SU-DHL-6 (cell line): ENCODE measurements at regions not wholly inside any gene's neighbourhood (a gene's known extent, or its start where the extent isn't known, plus 50 kb on each side); places are given as distances from the start of the nearest gene placed in this dataset.

Experiments
- H2AFZ ChIP-seq: fragments of 200-600 bp; sonication (generic); 2 replicates; pipeline ENCODE4 v1.6.1; 2014; ENCODE audit warnings: low read depth, mild to moderate bottlenecking, moderate library complexity, mixed read lengths, antibody characterized with exemption, low read length; ENCODE audit not compliant: severe bottlenecking
- H3F3A ChIP-seq: fragments of 200-600 bp; shearing (Covaris generic); 2 replicates; pipeline ENCODE4 v1.6.0; 2016; ENCODE audit warnings: antibody characterized with exemption, mild to moderate bottlenecking; ENCODE audit not compliant: insufficient read depth
- H3K27ac ChIP-seq: fragments of 200-600 bp; sonication (generic); 2 replicates; pipeline ENCODE4 v1.5.1; 2016; ENCODE audit warnings: low read depth, mild to moderate bottlenecking, low read length, moderate library complexity, mixed read lengths
- H3K27me3 ChIP-seq: fragments of 200-600 bp; sonication (generic), shearing (Covaris generic); 2 replicates; pipeline ENCODE4 v1.6.0; 2014; ENCODE audit warnings: mild to moderate bottlenecking, low read length
- H3K36me3 ChIP-seq: fragments of 200-600 bp; sonication (generic); 2 replicates; pipeline ENCODE4 v1.6.1; 2014; ENCODE audit warnings: mild to moderate bottlenecking, low read length, mixed read lengths
- H3K4me2 ChIP-seq: fragments of 300-600, 200-600 bp; shearing (Covaris generic), sonication (generic); 2 replicates; pipeline ENCODE4 v1.6.0; 2014; ENCODE audit warnings: low read length, low read depth, mild to moderate bottlenecking; ENCODE audit not compliant: poor library complexity, severe bottlenecking
- H3K4me3 ChIP-seq: fragments of 200-600 bp; sonication (generic); 2 replicates; pipeline ENCODE4 v1.5.1; 2014; ENCODE audit warnings: antibody characterized with exemption, low read length, mild to moderate bottlenecking, mixed read lengths; ENCODE audit not compliant: insufficient read depth, poor library complexity, severe bottlenecking
- H3K79me2 ChIP-seq: fragments of 200-600 bp; sonication (generic); 2 replicates; pipeline ENCODE4 v1.6.1; 2014; ENCODE audit warnings: mild to moderate bottlenecking, low read length, moderate library complexity; ENCODE audit not compliant: insufficient read depth
- H3K9ac ChIP-seq: fragments of 200-600 bp; sonication (generic); 2 replicates; pipeline ENCODE4 v1.7.0; 2014; ENCODE audit warnings: mild to moderate bottlenecking, low read length
- H3K9me2 ChIP-seq: fragments of 200-600 bp; sonication (generic); replicated peaks from 2 replicates; pipeline ENCODE4 v1.6.1; 2014; ENCODE audit warnings: low read length; ENCODE audit not compliant: insufficient read depth
- H3K9me3 ChIP-seq: fragments of 200-600 bp; sonication (generic); 2 replicates; pipeline ENCODE4 v1.6.1; 2014; ENCODE audit warnings: low read length, mixed read lengths; ENCODE audit not compliant: insufficient read depth
- H4K20me1 ChIP-seq: fragments of 200-600 bp; sonication (generic); 2 replicates; pipeline ENCODE4 v1.6.1; 2014; ENCODE audit warnings: low read depth, mild to moderate bottlenecking, antibody characterized with exemption, low read length, moderate library complexity, mixed read lengths
- EZH2phosphoT487 ChIP-seq: fragments of 200-600 bp; sonication (generic), shearing (Covaris generic); conservative IDR thresholded peaks from 2 replicates; pipeline ENCODE4 v1.6.1; 2018; ENCODE audit warnings: mild to moderate bottlenecking, antibody characterized with exemption, low read length, moderate library complexity, mixed read lengths
- TF ChIP-seq, protein P1 (sequence below): fragments of 200-600 bp; sonication (generic); IDR thresholded peaks from one replicate; pipeline ENCODE4 v1.5.1; 2017; ENCODE audit warnings: antibody characterized with exemption, mild to moderate bottlenecking, low read length, moderate library complexity; ENCODE audit not compliant: insufficient read depth, poor library complexity, severe bottlenecking

DNA sequence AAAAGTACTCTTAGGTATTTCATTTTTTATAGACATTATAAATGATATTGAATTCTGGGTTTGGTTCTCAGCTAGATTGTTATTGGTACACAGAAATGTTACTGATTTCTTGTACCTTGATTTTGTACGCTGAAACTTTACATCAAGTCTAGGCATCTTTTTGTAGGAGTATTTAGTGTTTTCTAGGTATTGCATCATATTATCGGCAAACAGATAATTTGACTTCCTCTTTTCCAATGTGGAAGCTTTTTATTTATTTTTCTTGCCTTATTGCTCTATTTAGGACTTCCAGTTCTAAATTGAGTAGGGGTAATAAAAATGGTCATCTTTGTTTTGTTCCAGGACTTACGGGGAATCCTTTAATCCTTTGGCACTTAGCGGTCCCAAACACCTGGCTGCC lies 676.6 kb upstream of the CCDC179 start:
- Histone ChIP-seq H3K27me3 (no peaks in the 10 kb centered on the region), H3K4me3 (no peak overlapping the region), H3K27ac (no peak overlapping the region), H3F3A (no peaks in the 10 kb centered on the region), H3K9ac (no peak overlapping the region), H3K36me3 (no peaks in the 10 kb centered on the region), H4K20me1 (no peaks in the 10 kb centered on the region), H3K79me2 (no peaks in the 10 kb centered on the region), H3K4me2 (no peak overlapping the region), H3K9me2 (no peaks in the 10 kb centered on the region), H3K9me3 (no peaks in the 10 kb centered on the region), H2AFZ (no peak overlapping the region)
- TF ChIP-seq, protein P1, sequence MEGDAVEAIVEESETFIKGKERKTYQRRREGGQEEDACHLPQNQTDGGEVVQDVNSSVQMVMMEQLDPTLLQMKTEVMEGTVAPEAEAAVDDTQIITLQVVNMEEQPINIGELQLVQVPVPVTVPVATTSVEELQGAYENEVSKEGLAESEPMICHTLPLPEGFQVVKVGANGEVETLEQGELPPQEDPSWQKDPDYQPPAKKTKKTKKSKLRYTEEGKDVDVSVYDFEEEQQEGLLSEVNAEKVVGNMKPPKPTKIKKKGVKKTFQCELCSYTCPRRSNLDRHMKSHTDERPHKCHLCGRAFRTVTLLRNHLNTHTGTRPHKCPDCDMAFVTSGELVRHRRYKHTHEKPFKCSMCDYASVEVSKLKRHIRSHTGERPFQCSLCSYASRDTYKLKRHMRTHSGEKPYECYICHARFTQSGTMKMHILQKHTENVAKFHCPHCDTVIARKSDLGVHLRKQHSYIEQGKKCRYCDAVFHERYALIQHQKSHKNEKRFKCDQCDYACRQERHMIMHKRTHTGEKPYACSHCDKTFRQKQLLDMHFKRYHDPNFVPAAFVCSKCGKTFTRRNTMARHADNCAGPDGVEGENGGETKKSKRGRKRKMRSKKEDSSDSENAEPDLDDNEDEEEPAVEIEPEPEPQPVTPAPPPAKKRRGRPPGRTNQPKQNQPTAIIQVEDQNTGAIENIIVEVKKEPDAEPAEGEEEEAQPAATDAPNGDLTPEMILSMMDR, result no peak
- no peak for TF ChIP-seq EZH2phosphoT487

DNA sequence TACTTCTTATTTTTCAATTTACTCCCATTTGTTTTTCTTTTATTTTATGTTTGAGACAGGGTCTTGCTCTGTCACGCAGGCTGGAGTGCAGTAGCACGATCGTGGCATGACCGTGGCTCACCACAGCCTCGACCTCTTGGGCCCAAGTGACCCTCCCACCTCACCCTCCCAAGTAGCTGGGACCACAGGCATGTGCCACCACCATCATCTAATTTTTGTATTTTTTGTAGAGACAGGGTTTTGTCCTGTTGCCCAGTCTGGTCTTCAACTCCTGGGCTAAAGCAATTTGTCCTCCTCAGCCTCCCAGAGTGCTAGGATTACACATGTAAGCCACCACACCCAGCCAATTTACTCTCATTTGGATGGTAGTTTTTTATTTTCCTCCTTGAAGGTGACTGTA lies 679.3 kb upstream of the CCDC179 start:
- Histone ChIP-seq H3K36me3 (no peaks in the 10 kb centered on the region), H4K20me1 (no peaks in the 10 kb centered on the region), H3K4me3 (no peak overlapping the region), H3K9me2 (no peaks in the 10 kb centered on the region), H3K27ac (no peak overlapping the region), H3K4me2 (no peak overlapping the region), H3F3A (no peaks in the 10 kb centered on the region), H3K27me3 (no peaks in the 10 kb centered on the region), H3K9ac (no peak overlapping the region), H3K9me3 (no peaks in the 10 kb centered on the region), H3K79me2 (no peaks in the 10 kb centered on the region), H2AFZ (no peak overlapping the region)
- TF ChIP-seq, protein P1, result no peak
- TF ChIP-seq EZH2phosphoT487, result no peak

DNA sequence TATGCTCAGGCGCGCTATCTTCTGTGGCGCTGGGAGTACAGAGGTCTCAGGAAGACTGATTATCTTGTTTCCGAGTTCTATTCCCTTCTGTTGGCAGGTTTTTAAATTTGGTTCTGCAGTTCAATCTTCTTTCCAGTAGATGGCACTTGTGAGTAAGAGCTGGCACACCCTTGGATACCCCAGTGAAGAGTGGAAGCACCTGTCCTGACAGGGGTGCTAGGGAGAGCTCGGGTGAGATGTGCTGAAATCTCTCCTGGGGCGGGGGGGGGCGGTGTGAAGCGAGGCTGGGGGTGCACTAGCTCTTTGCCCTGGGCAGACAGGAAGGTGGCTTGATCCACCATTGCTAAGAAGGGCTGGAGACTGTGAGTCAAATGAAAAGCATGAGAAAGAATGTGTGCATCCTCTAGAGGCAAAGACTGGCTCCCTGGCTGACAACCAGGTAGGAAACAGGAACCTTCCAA lies 679.9 kb upstream of the CCDC179 start:
- H3K27me3 ChIP-seq, result no peaks in the 10 kb centered on the region
- no peaks in the 10 kb centered on the region for H3K79me2 ChIP-seq
- H3K9me3 ChIP-seq, result no peaks in the 10 kb centered on the region
- H3K9me2 ChIP-seq, result no peaks in the 10 kb centered on the region
- no peaks in the 10 kb centered on the region for H4K20me1 ChIP-seq
- no peak overlapping the region for H3K27ac ChIP-seq
- H3K4me3 ChIP-seq, result no peak overlapping the region
- no peaks in the 10 kb centered on the region for H3F3A ChIP-seq
- TF ChIP-seq EZH2phosphoT487, result no peak
- TF ChIP-seq, protein P1, result peak; percentile 87
- H3K36me3 ChIP-seq, result no peaks in the 10 kb centered on the region
- H2AFZ ChIP-seq, result no peak overlapping the region
- H3K4me2 ChIP-seq, result no peak overlapping the region
- H3K9ac ChIP-seq, result no peak overlapping the region
